ENCODE measurements at regions not wholly inside any gene's neighbourhood (a gene's known extent, or its start where the extent isn't known, plus 50 kb on each side); places are given as distances from the start of the nearest gene placed in this dataset.

DNA sequence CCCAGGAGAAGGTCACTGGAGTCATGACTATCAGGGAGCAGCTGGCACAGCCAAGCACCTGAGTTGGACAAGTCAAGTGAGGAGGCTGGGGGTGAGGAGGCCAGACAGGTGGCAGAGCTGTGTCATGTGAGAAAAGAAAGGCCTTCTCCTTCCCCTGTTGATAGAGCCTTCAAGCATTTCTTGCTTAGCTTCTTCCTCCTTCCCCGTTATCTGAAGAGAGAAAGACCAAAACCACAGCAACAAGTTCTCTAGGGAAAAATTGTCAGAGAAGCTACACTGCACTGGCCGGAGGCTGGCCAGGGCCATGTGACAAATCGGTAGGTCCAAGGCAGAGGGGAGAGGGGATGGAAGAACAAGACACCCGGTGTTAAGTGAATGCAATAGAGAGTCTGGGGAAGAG is 202.1 kb upstream of the PRDM1 start:
- TF ChIP-seq, protein P1, sequence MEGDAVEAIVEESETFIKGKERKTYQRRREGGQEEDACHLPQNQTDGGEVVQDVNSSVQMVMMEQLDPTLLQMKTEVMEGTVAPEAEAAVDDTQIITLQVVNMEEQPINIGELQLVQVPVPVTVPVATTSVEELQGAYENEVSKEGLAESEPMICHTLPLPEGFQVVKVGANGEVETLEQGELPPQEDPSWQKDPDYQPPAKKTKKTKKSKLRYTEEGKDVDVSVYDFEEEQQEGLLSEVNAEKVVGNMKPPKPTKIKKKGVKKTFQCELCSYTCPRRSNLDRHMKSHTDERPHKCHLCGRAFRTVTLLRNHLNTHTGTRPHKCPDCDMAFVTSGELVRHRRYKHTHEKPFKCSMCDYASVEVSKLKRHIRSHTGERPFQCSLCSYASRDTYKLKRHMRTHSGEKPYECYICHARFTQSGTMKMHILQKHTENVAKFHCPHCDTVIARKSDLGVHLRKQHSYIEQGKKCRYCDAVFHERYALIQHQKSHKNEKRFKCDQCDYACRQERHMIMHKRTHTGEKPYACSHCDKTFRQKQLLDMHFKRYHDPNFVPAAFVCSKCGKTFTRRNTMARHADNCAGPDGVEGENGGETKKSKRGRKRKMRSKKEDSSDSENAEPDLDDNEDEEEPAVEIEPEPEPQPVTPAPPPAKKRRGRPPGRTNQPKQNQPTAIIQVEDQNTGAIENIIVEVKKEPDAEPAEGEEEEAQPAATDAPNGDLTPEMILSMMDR (IDR thresholded peaks at IDR 0.05; ENCODE audit: low read depth, low read length): no peak
- TF ChIP-seq EZH2phosphoT487 (IDR thresholded peaks at IDR 0.05; ENCODE audit: low read depth): no peak
